Left lung (tissue), 4 donors: ENCODE measurements at regions not wholly inside any gene's neighbourhood (a gene's known extent, or its start where the extent isn't known, plus 50 kb on each side); places are given as distances from the start of the nearest gene placed in this dataset.
A peak's percentile ranks its signal among the peaks of the same experiment; 100 is the strongest.

Experiments
- ATAC-seq: fragments of 200-7000 bp; cut with Tn5 transposase; one replicate; pipeline ENCODE4 v1.9.1; 2020; ENCODE audit warnings: moderate library complexity
- DNase-seq, 4 donors: peaks; one replicate each; pipeline ENCODE4 v3.0.0-alpha.2; 2013 to 2020
- H3K27ac ChIP-seq, 2 donors: fragments of 200-600 bp; sonication (generic) in 1 of 2; one replicate each; pipeline versions ENCODE4 v1.5.0 to v1.8.0; 2020 to 2021
- H3K27me3 ChIP-seq, 2 donors: fragments of 200-600 bp; sonication (generic) in 1 of 2; one replicate each; pipeline versions ENCODE4 v1.5.0 to v1.8.0; 2020 to 2021
- H3K36me3 ChIP-seq, 2 donors: fragments of 200-600 bp; sonication (generic) in 1 of 2; one replicate each; pipeline versions ENCODE4 v1.5.0 to v1.8.0; 2020 to 2021
- H3K4me1 ChIP-seq, 2 donors: fragments of 200-600 bp; one replicate each; pipeline ENCODE4 v1.8.0; 2021
- H3K4me3 ChIP-seq, 2 donors: fragments of 200-600 bp; sonication (generic) in 1 of 2; one replicate each; pipeline versions ENCODE4 v1.5.0 to v1.8.0; 2020 to 2021; ENCODE audit warnings: mild to moderate bottlenecking in 1 of 2
- H3K9me3 ChIP-seq, 2 donors: fragments of 200-600 bp; sonication (generic) in 1 of 2; one replicate each; pipeline versions ENCODE4 v1.5.0 to v1.8.0; 2020 to 2021
- CTCF ChIP-seq, 2 donors: fragments of 200-600 bp; sonication (generic) in 1 of 2; IDR thresholded peaks; one replicate each; pipeline versions ENCODE4 v1.5.0 to v1.8.0; 2021; ENCODE audit warnings: antibody characterized with exemption in 2 of 2
- intact Hi-C, 2 donors: fragments of 100-400 bp; cut with DNase I; formaldehyde crosslinking; loops; one replicate each; pipeline versions ENCODE4 v1.11.2 to v1.14.2; 2022
- donor health status: DM: no; HTN: yes; CAD: no.
- donor health status: DM: no; HTN: no; CAD: no.

GRCh38 chr1:105005594-105006195 lies 1256.0 kb downstream of the AMY1C start:
- peaks cover 0 to 16% of the 10 kb centered on the region in 2 donors for H3K9me3 ChIP-seq
- intact Hi-C loops: no loop called here
- H3K4me3 ChIP-seq: no peak overlapping the region
- no peak overlapping the region for H3K27ac ChIP-seq
- no peaks in the 10 kb centered on the region for H3K36me3 ChIP-seq
- no peaks in the 10 kb centered on the region for H3K27me3 ChIP-seq
- ATAC-seq: no peak
- DNase-seq: peak in 1 of 4 donors; percentile 39
- no peak for TF ChIP-seq CTCF (IDR thresholded peaks at IDR 0.05)
- H3K4me1 ChIP-seq: no peaks in the 10 kb centered on the region

GRCh38 chr1:105017587-105017986 lies 1267.9 kb downstream of the AMY1C start:
- intact Hi-C loops: no loop called here
- DNase-seq: no peak
- no peak for TF ChIP-seq CTCF (IDR thresholded peaks at IDR 0.05)
- ATAC-seq: no peak
- Histone ChIP-seq H3K36me3 (no peaks in the 10 kb centered on the region), H3K4me1 (no peaks in the 10 kb centered on the region), H3K4me3 (no peak overlapping the region), H3K9me3 (no peaks in the 10 kb centered on the region), H3K27ac (no peak overlapping the region), H3K27me3 (no peaks in the 10 kb centered on the region)

GRCh38 chr1:105023719-105024118 lies 1274.0 kb downstream of the AMY1C start:
- Histone ChIP-seq H3K36me3 (no peaks in the 10 kb centered on the region), H3K27me3 (no peaks in the 10 kb centered on the region), H3K27ac (no peak overlapping the region), H3K9me3 (peaks cover 0 to 3% of the 10 kb centered on the region in 2 donors), H3K4me1 (no peaks in the 10 kb centered on the region), H3K4me3 (no peak overlapping the region)
- intact Hi-C loops: no loop called here
- DNase-seq (no peak), ATAC-seq (no peak)
- no peak for TF ChIP-seq CTCF (IDR thresholded peaks at IDR 0.05)

GRCh38 chr1:105027838-105028471 lies 1278.3 kb downstream of the AMY1C start:
- no peaks in the 10 kb centered on the region for H3K4me1 ChIP-seq
- no peaks in the 10 kb centered on the region for H3K27me3 ChIP-seq
- intact Hi-C loops: no loop called here
- no peak for ATAC-seq
- no peak overlapping the region for H3K27ac ChIP-seq
- DNase-seq: peak in 1 of 4 donors; percentile 9
- H3K4me3 ChIP-seq: no peak overlapping the region
- peaks cover 0 to 3% of the 10 kb centered on the region in 2 donors for H3K9me3 ChIP-seq
- no peak for TF ChIP-seq CTCF (IDR thresholded peaks at IDR 0.05)
- H3K36me3 ChIP-seq: no peaks in the 10 kb centered on the region

- H3K4me1 ChIP-seq: no peaks in the 10 kb centered on the region
- H3K4me3 ChIP-seq: no peak overlapping the region
- no peaks in the 10 kb centered on the region for H3K36me3 ChIP-seq
- intact Hi-C loops: no loop called here
- no peaks in the 10 kb centered on the region for H3K27me3 ChIP-seq
- ATAC-seq (no peak), DNase-seq (no peak)
- H3K9me3 ChIP-seq: peaks cover 0 to 5% of the 10 kb centered on the region in 2 donors
- no peak overlapping the region for H3K27ac ChIP-seq
- no peak for TF ChIP-seq CTCF (IDR thresholded peaks at IDR 0.05)
Measured at GRCh38 chr1:105072446-105072845, 1322.7 kb downstream of the AMY1C start.
